LNCaP clone FGC (cell line): ENCODE measurements at regions not wholly inside any gene's neighbourhood (a gene's known extent, or its start where the extent isn't known, plus 50 kb on each side); places are given as distances from the start of the nearest gene placed in this dataset.

Experiments used
- DNase-seq: peaks from one replicate; pipeline ENCODE4 v3.0.0-alpha.2; 2011; ENCODE audit warnings: low read depth
- H3K4me3 ChIP-seq: 2 replicates; pipeline ENCODE4 v1.5.1; 2011; ENCODE audit warnings: mild to moderate bottlenecking, low read depth, low read length, control low read depth
- CTCF ChIP-seq: IDR thresholded peaks from 2 replicates; pipeline ENCODE4 v1.5.1; 2012; ENCODE audit warnings: mild to moderate bottlenecking; ENCODE audit not compliant: control insufficient read depth, insufficient read depth; ENCODE audit errors: extremely low read depth

GRCh38 chr2:107469437-107469995 lies 357.2 kb upstream of the RGPD4 start:
- no peak overlapping the region for H3K4me3 ChIP-seq
- TF ChIP-seq CTCF: no peak
- DNase-seq: no peak

DNA sequence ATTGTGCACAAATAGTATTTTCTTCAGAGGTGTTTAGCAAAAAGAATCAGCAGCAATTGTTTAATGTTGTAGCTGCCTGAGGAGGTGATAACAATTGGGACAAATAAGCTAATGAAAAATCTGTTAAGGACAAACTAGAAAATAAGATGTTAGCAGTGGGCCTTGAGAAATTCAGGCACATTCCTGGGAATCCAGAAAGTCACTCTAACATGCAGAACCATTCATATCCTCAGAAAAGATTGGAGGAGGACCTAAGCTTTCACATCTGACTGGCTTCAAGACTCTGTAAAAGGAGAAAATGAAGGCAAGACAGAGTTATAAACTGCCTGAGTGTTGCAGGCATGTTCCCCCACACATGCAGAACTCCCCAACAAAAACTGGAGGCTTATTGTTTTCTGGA lies 353.5 kb upstream of the RGPD4 start:
- no peak for TF ChIP-seq CTCF
- DNase-seq: no peak
- no peak overlapping the region for H3K4me3 ChIP-seq

DNA sequence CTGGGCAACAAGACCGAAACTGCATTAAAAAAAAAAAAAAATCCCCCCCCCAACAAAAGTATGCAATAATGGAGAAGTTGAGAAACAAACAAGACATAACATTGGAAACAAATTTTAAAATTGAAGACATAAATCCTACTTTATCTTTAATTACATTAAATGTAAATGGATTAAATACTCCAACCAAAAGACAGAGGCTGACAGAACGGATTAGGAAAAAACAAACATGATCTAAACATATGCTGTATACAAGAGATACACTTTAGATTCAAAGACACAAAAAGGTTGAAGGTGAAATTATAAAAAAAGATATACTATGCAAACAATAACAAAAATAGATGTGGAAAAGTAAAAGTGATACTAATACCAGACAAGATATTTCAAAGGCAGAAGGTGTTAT lies 350.8 kb upstream of the RGPD4 start:
- no peak for TF ChIP-seq CTCF
- no peak overlapping the region for H3K4me3 ChIP-seq
- no peak for DNase-seq

DNA sequence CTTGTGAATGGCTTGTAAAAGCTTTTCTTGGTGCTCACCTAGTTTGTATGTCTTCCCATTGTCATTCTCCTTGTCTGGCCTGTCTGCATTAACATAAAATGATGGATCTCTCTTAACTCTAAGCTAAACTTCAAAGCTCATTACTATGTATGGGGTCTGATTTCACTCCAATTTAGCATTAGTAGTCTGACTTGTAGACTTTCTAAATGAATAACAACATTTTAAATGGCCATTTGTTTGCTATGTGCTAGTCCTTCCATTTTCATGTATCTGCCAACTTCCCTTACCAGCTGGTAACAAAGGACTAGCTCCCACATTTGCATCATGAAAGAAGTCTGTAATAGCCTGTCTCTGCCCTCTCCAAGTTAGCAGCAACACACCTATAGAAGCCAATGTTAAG lies 324.2 kb upstream of the RGPD4 start:
- no peak for DNase-seq
- no peak for TF ChIP-seq CTCF
- no peak overlapping the region for H3K4me3 ChIP-seq

GRCh38 chr2:107511970-107512789 lies 314.5 kb upstream of the RGPD4 start:
- TF ChIP-seq CTCF: no peak
- no peak overlapping the region for H3K4me3 ChIP-seq
- no peak for DNase-seq

DNA sequence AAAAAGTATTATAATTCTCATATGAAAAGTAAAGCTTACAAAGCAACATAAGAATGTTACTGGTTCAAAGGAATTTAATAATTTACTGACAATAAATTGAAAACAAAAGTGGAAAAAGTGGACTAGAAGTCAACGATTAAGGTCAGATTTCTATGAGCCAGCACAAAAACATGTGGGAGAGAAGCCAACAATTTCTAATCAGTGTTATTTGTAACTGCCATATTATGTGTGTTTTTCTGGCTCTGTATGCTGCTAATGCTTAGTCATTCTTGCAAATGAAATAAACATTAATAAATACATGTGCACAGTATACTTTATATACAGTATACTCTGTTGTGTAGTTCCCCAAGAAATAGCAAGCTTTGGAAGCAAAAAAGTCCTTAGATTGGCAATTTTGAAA lies 301.3 kb upstream of the RGPD4 start:
- no peak overlapping the region for H3K4me3 ChIP-seq
- no peak for TF ChIP-seq CTCF
- DNase-seq: no peak

DNA sequence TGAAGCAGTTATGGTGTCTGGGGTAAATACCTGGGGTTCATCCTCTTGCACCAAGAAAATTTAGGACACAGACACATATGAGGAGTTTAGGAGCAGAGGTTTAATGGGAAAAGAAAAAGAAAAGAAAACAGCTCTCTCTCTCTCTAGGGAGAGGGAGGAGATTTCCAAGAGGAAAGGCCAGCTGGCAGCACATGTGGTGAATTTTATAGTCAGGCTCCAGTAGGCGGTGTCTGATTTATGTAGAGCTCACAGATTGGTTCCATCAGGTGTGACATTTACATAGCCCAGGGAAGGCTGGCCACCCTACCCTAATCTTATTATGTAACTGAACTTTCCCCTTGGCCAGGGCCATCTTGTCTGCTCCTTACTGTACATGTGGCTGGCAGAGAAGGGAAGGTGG lies 297.5 kb upstream of the RGPD4 start:
- H3K4me3 ChIP-seq: no peak overlapping the region
- TF ChIP-seq CTCF: no peak
- peak; percentile 18 for DNase-seq
